Heart right ventricle (tissue), 16 donors: ENCODE measurements at regions not wholly inside any gene's neighbourhood (a gene's known extent, or its start where the extent isn't known, plus 50 kb on each side); places are given as distances from the start of the nearest gene placed in this dataset.

Source experiments
- ATAC-seq, 8 donors: fragments of 200-7000 bp; cut with Tn5 transposase; one replicate each; pipeline ENCODE4 v1.9.1; 2020; ENCODE audit warnings: mild to moderate bottlenecking in 8 of 8, moderate library complexity in 8 of 8, moderate number of reproducible peaks in 1 of 8
- DNase-seq, 2 donors: peaks; one replicate each; pipeline ENCODE4 v3.0.0-alpha.2; 2020
- H3K27ac ChIP-seq, 10 donors: fragments of 200-600 bp; sonication (generic) in 2 of 10; one replicate each; pipeline versions ENCODE4 v1.5.0 to v1.8.0; 2020 to 2022; ENCODE audit warnings: mild to moderate bottlenecking in 3 of 10
- H3K27me3 ChIP-seq, 7 donors: fragments of 200-600 bp; one replicate each; pipeline ENCODE4 v1.8.0; 2021 to 2022; ENCODE audit warnings: mild to moderate bottlenecking in 2 of 7
- H3K36me3 ChIP-seq, 9 donors: fragments of 200-600 bp; sonication (generic) in 1 of 9; one replicate each; pipeline versions ENCODE4 v1.5.0 to v1.8.0; 2020 to 2022; ENCODE audit warnings: mild to moderate bottlenecking in 2 of 9
- H3K4me1 ChIP-seq, 9 donors: fragments of 200-600 bp; sonication (generic) in 1 of 9; one replicate each; pipeline versions ENCODE4 v1.5.0 to v1.8.0; 2020 to 2022; ENCODE audit warnings: mild to moderate bottlenecking in 4 of 9
- H3K4me3 ChIP-seq, 10 donors: fragments of 200-600 bp; sonication (generic) in 2 of 10; one replicate each; pipeline versions ENCODE4 v1.5.0 to v1.8.0; 2020 to 2022; ENCODE audit warnings: mild to moderate bottlenecking in 7 of 10, moderate library complexity in 2 of 10
- H3K9me3 ChIP-seq, 11 donors: fragments of 200-600 bp in 10 of 11; sonication (generic) in 2 of 11; one replicate each; pipeline versions ENCODE4 v1.5.0 to v1.8.0; 2013 to 2022; ENCODE audit warnings: mild to moderate bottlenecking in 2 of 11, control low read depth in 1 of 11, moderate library complexity in 1 of 11
- WGBS, 2 donors: extraction: QIAGEN DNeasy Blood & Tissue Kit; methylation state at CpG; one replicate each; pipeline ENCODE4 v1.1.7; 2013; ENCODE audit warnings: inconsistent platforms in 1 of 2; 5-methylcytosine and 5-hydroxymethylcytosine counted together
- intact Hi-C, 10 donors: fragments of 100-400 bp; cut with DNase I; formaldehyde crosslinking; loops; one replicate each; pipeline versions ENCODE4 v1.11.1 to v1.14.2; 2022
- TF ChIP-seq, protein P1 (sequence below), 9 donors: fragments of 200-600 bp; sonication (generic) in 2 of 9; IDR thresholded peaks; one replicate each; pipeline versions ENCODE4 v1.5.0 to v1.8.0; 2021 to 2022; ENCODE audit warnings: antibody characterized with exemption in 9 of 9, mild to moderate bottlenecking in 5 of 9, moderate library complexity in 1 of 9
- donor health status: Arrhythmogenic right ventricular cardiomyopathy.
- donor health status: ischemic (EF 13 %, LVEDD 7.1; RV severe dilation, severe dysfunction).
- donor health status: healthy with polysubstance abuse.
- donor health status: DM: no; HTN: yes; CAD: no.
- donor health status: DM: no; HTN: no; CAD: no.
- donor health status: ischemic (EF 25% LVEDD 6.9; RV normal size, moderate dysfunction).
- donor health status: ischemic (EF 25% LVEDD 5.7; RV mildly dilated, moderate dysfunction).
- donor health status: healthy.
- donor health status: DM: yes; HTN: yes; CAD: no.
- donor health status: Ischemic cardiomyopathy.
- donor health status: ischemic (EF 35%, LVEDD 5.7; RV mildly dilated, moderate dysfunction).
- donor health status: nonischemic (EF 11% LVEDD 7.7; RV severe dilation, severe dysfunction).
- donor health status: DM: yes; HTN: yes; CAD: no.
- donor health status: PGD.
- donor health status: ischemic (EF 29% LVEDD 5.4; RV normal size, mild dysfunction).
- donor health status: nonischemic (EF 23%, LVEDD 6.1; RV moderate dilation, normal function).

DNA sequence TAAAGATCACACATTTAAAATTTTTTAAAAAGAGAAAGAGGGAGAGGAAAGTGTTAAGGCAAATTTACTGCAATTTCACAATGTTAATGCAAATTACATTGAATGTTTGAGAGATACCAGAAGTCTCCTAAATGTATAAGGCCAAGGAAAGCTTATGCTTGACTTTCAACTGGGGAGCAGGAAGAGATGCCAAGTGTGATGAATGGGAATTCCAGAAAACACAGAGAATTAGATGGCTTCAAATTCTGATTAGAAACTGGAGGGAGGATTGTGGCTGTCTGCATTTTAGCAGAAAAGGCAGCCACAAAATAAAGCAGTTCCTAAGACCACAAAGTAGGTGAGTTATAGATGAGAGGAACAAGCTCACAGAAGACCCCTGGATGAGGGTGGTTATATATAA, 328.3 kb upstream of the CITED2 start:
- DNase-seq: no peak
- TF ChIP-seq, protein P1, sequence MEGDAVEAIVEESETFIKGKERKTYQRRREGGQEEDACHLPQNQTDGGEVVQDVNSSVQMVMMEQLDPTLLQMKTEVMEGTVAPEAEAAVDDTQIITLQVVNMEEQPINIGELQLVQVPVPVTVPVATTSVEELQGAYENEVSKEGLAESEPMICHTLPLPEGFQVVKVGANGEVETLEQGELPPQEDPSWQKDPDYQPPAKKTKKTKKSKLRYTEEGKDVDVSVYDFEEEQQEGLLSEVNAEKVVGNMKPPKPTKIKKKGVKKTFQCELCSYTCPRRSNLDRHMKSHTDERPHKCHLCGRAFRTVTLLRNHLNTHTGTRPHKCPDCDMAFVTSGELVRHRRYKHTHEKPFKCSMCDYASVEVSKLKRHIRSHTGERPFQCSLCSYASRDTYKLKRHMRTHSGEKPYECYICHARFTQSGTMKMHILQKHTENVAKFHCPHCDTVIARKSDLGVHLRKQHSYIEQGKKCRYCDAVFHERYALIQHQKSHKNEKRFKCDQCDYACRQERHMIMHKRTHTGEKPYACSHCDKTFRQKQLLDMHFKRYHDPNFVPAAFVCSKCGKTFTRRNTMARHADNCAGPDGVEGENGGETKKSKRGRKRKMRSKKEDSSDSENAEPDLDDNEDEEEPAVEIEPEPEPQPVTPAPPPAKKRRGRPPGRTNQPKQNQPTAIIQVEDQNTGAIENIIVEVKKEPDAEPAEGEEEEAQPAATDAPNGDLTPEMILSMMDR (IDR thresholded peaks at IDR 0.05): no peak
- intact Hi-C loops: no loop called here
- Histone ChIP-seq H3K4me3 (no peak overlapping the region), H3K36me3 (no peaks in the 10 kb centered on the region), H3K27me3 (no peaks in the 10 kb centered on the region), H3K4me1 (peaks cover 0 to 9% (median 0%) of the 10 kb centered on the region in 9 donors), H3K27ac (no peak overlapping the region), H3K9me3 (peaks cover 0 to 6% (median 0%) of the 10 kb centered on the region in 11 donors)
- ATAC-seq: no peak

DNA sequence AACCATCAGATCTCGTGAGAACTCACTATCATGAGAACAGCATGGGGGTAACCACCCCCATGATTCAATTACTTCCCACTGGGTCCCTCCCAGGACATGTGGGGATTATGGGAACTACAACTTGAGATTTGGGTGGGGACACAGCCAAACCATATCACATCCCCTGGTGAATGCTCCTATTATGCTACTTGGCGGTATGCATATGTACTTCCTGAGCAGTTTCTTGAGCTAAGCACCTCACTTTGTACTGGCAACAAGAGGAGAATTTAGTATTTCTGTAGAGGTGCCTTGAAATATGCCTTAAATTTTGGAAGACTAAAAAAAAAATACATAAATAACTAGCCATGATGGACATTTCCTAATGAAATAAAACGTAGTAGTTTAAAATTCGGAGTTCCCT, 327.2 kb upstream of the CITED2 start:
- ATAC-seq (no peak), DNase-seq (no peak)
- intact Hi-C loops: no loop called here
- Histone ChIP-seq H3K27ac (no peak overlapping the region), H3K27me3 (no peaks in the 10 kb centered on the region), H3K4me3 (no peak overlapping the region), H3K36me3 (no peaks in the 10 kb centered on the region), H3K4me1 (peaks cover 0 to 9% (median 0%) of the 10 kb centered on the region in 9 donors), H3K9me3 (peaks cover 0 to 6% (median 0%) of the 10 kb centered on the region in 11 donors)
- TF ChIP-seq, protein P1 (IDR thresholded peaks at IDR 0.05): no peak
- 92 to 95% methylated on average over 4 of the region's 4 CpGs for WGBS, 2 donors

DNA sequence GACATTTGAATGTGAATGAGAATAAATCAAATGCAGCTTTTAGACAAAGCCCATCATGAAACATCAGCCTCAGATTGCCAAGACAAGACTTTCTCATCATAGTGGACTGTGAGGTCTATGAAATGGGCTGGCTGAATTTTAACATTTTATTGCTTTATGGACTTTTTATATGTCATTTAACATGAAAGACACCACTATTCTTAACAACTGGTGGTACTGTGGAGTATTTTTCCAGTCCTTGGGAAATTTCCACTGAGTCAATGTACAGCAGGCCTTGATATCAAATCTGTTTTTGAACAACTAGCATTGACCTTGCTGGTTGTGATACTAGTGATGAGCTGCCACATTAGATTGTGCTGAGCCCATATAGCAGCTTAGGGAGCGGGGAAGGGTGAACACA, 326.6 kb upstream of the CITED2 start:
- peaks cover 0 to 6% (median 0%) of the 10 kb centered on the region in 11 donors for H3K9me3 ChIP-seq
- DNase-seq (no peak), ATAC-seq (no peak)
- peaks cover 0 to 9% (median 0%) of the 10 kb centered on the region in 9 donors for H3K4me1 ChIP-seq
- no peaks in the 10 kb centered on the region for H3K27me3 ChIP-seq
- TF ChIP-seq, protein P1 (IDR thresholded peaks at IDR 0.05): no peak
- H3K4me3 ChIP-seq: no peak overlapping the region
- intact Hi-C loops: no loop called here
- 92 to 97% methylated on average over 1 of the region's 1 CpG for WGBS, 2 donors
- H3K36me3 ChIP-seq: no peaks in the 10 kb centered on the region
- H3K27ac ChIP-seq: no peak overlapping the region

DNA sequence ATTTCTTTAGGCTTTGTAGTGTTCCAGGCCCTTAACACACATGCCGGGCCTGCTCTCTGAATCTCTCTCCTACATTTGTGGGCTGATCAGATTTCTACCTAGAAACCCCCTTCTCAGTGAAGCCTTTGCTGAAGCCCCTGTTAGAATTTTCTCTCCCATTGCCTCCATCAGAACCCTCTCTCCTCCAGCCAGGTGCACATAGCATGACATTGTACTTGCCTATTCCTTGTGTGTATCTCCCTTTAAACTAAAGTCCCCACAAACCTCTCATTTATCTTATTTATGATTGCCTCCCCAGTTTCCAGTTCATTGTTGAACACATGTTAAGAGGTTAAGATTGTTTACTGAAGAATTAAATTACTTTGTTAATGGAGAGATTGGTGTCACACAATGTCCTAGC, 325.5 kb upstream of the CITED2 start:
- no peaks in the 10 kb centered on the region for H3K36me3 ChIP-seq
- no peaks in the 10 kb centered on the region for H3K27me3 ChIP-seq
- TF ChIP-seq, protein P1 (IDR thresholded peaks at IDR 0.05): no peak
- H3K9me3 ChIP-seq: peaks cover 0 to 1% (median 0%) of the 10 kb centered on the region in 11 donors
- ATAC-seq (no peak), DNase-seq (no peak)
- no peak overlapping the region for H3K27ac ChIP-seq
- intact Hi-C loops: no loop called here
- WGBS, 2 donors: 94 to 96% methylated on average over 1 of the region's 1 CpG
- no peak overlapping the region for H3K4me3 ChIP-seq
- peaks cover 0 to 9% (median 0%) of the 10 kb centered on the region in 9 donors for H3K4me1 ChIP-seq
